Upper lobe of left lung (tissue), 6 donors: ENCODE measurements at regions not wholly inside any gene's neighbourhood (a gene's known extent, or its start where the extent isn't known, plus 50 kb on each side); places are given as distances from the start of the nearest gene placed in this dataset.

Experiments
- ATAC-seq, 2 donors: fragments of 200-7000 bp; cut with Tn5 transposase; one replicate each; pipeline ENCODE4 v1.9.1; 2022; ENCODE audit warnings: mild to moderate bottlenecking in 2 of 2, moderate library complexity in 2 of 2; ENCODE audit not compliant: low FRiP score in 2 of 2
- DNase-seq, 2 donors: peaks; one replicate each; pipeline ENCODE4 v3.0.0-alpha.2; 2019 to 2020
- H3K27ac ChIP-seq, 4 donors: fragments of 200-600 bp; sonication (generic); one replicate each; pipeline ENCODE4 v1.5.1; 2016 to 2019
- H3K27me3 ChIP-seq, 4 donors: fragments of 200-600 bp; sonication (generic); one replicate each; pipeline ENCODE4 v1.5.1; 2017 to 2019
- H3K36me3 ChIP-seq, 4 donors: fragments of 200-600 bp; sonication (generic); one replicate each; pipeline ENCODE4 v1.5.1; 2016 to 2019
- H3K4me1 ChIP-seq, 4 donors: fragments of 200-600 bp; sonication (generic); one replicate each; pipeline ENCODE4 v1.5.1; 2018 to 2019
- H3K4me3 ChIP-seq, 4 donors: fragments of 200-600 bp; sonication (generic); one replicate each; pipeline ENCODE4 v1.5.1; 2017 to 2019; ENCODE audit warnings: mild to moderate bottlenecking in 2 of 4, moderate library complexity in 1 of 4
- H3K9me3 ChIP-seq, 4 donors: fragments of 200-600 bp; sonication (generic); one replicate each; pipeline ENCODE4 v1.5.1; 2018 to 2019
- EP300 ChIP-seq, 4 donors: sonication (generic); formaldehyde crosslinking; IDR thresholded peaks; one replicate each; pipeline ENCODE4 v1.5.1; 2017; ENCODE audit warnings: antibody characterized with exemption in 4 of 4, control low read depth in 2 of 4
- POLR2A ChIP-seq, 4 donors: fragments of 450-650 bp; IDR thresholded peaks; one replicate each; pipeline ENCODE4 v1.5.1; 2016 to 2017; ENCODE audit warnings: antibody characterized with exemption in 4 of 4, mild to moderate bottlenecking in 2 of 4
- POLR2AphosphoS5 ChIP-seq, 2 donors: sonication (generic); formaldehyde crosslinking; IDR thresholded peaks; one replicate each; pipeline ENCODE4 v1.5.1; 2017; ENCODE audit warnings: antibody characterized with exemption in 2 of 2
- WGBS, 2 donors: methylation state at CpG; one replicate each; pipeline ENCODE4 v1.1.5; 2017 to 2018; 5-methylcytosine and 5-hydroxymethylcytosine counted together
- TF ChIP-seq, protein P1 (sequence below), 6 experiments: fragments of 450-650 bp in 4 of 6; fragments of 200-600 bp in 2 of 6; sonication (generic) in 2 of 6; IDR thresholded peaks; one replicate each; pipeline ENCODE4 v1.5.1; 2016 to 2019; ENCODE audit warnings: antibody characterized with exemption in 6 of 6
- donor health status: DM: no; HTN: no; CAD: no; lungs with moderate emphysema.
- donor health status: DM: no; HTN: yes; CAD: no; lungs with severe emphysema.

DNA sequence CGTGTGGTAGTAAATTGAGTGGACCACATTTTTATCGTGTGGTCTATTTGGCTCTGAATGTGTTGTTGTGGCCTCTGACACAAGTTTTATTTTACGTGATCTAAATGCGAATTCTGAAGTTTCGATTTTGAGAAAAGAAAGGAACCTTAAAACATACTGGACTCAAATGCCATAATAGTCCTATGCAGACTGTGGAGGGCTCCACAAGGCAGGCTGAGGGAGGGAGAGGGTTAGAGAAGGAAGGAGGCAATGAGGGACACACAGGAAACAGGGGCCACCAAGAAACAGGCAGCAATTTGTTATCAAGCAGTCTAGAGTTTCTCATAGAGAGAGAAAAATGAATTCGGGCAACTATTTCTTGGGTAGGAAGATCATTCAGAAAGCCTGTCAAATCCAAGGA is 110.4 kb upstream of the SEMA6A start:
- 85 to 95% methylated on average over 6 of the region's 6 CpGs for WGBS, 2 donors
- peaks cover 0 to 3% (median 0%) of the 10 kb centered on the region in 4 donors for H3K4me1 ChIP-seq
- no peaks in the 10 kb centered on the region for H3K36me3 ChIP-seq
- no peak for DNase-seq
- TF ChIP-seq, protein P1, sequence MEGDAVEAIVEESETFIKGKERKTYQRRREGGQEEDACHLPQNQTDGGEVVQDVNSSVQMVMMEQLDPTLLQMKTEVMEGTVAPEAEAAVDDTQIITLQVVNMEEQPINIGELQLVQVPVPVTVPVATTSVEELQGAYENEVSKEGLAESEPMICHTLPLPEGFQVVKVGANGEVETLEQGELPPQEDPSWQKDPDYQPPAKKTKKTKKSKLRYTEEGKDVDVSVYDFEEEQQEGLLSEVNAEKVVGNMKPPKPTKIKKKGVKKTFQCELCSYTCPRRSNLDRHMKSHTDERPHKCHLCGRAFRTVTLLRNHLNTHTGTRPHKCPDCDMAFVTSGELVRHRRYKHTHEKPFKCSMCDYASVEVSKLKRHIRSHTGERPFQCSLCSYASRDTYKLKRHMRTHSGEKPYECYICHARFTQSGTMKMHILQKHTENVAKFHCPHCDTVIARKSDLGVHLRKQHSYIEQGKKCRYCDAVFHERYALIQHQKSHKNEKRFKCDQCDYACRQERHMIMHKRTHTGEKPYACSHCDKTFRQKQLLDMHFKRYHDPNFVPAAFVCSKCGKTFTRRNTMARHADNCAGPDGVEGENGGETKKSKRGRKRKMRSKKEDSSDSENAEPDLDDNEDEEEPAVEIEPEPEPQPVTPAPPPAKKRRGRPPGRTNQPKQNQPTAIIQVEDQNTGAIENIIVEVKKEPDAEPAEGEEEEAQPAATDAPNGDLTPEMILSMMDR (IDR thresholded peaks at IDR 0.05), result no peak
- no peak for TF ChIP-seq POLR2A (IDR thresholded peaks at IDR 0.05)
- no peak for TF ChIP-seq EP300 (IDR thresholded peaks at IDR 0.05)
- no peak overlapping the region for H3K4me3 ChIP-seq
- H3K27me3 ChIP-seq, result no peaks in the 10 kb centered on the region
- ATAC-seq, result no peak
- H3K9me3 ChIP-seq, result no peaks in the 10 kb centered on the region
- no peak overlapping the region for H3K27ac ChIP-seq

DNA sequence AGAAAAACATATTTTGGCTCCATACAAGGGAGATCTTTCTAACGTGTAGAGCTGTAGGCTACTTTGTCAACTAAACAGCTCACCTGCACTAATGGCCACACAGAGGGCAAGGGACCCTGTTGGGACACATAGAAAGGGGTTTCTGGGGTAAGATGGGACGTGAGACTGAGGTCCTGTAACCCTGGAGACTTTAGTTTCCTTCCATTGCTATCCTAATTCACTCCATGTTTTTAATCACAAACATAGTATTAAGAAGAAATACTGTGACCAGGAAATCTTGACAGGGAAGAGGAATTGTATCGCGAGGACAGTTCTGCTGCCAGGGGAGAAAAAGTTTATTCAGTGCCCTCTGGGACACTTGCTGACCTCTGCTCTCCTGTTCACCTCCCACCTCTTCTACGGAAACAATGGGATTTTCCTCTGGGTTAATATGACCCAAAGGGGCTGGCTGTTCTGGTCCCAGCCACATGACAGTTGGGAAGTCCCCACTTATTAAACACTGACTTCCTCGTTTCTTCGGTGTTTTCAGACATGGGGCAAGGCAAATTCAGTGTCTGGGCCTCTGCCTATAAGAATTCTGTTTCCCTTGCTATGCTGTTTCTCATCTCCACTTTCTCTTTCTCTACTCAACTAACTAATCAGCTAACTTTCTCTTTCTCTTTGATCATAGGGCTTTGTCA is 106.9 kb upstream of the SEMA6A start:
- ATAC-seq, result no peak
- Histone ChIP-seq H3K36me3 (no peaks in the 10 kb centered on the region), H3K4me3 (no peak overlapping the region), H3K27ac (peak overlapping the region in 2 of 4 donors; percentile 46 to 48), H3K4me1 (peaks cover 0 to 3% (median 0%) of the 10 kb centered on the region in 4 donors), H3K27me3 (no peaks in the 10 kb centered on the region), H3K9me3 (no peaks in the 10 kb centered on the region)
- no peak for TF ChIP-seq POLR2A (IDR thresholded peaks at IDR 0.05)
- TF ChIP-seq, protein P1 (IDR thresholded peaks at IDR 0.05), result no peak
- no peak for TF ChIP-seq EP300 (IDR thresholded peaks at IDR 0.05)
- TF ChIP-seq POLR2AphosphoS5 (IDR thresholded peaks at IDR 0.05), result no peak
- no peak for DNase-seq
- WGBS, 2 donors, result 58 to 72% methylated on average over 7 of the region's 7 CpGs

DNA sequence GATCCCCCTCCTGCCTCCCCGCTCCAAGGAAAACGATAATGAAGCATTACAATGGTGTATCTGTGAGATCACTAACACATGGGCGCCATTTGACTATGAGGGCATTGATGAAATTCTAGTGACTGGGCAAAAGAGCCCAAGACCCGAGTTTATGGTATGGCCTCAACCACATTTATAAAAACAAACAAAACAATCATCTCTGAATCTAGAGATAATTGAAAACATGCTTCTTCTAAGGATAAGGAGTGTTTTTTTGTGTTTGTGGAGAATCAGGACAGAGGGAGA is 100.9 kb upstream of the SEMA6A start:
- TF ChIP-seq, protein P1 (IDR thresholded peaks at IDR 0.05), result no peak
- TF ChIP-seq POLR2AphosphoS5 (IDR thresholded peaks at IDR 0.05) (no peak), POLR2A (IDR thresholded peaks at IDR 0.05) (no peak), EP300 (IDR thresholded peaks at IDR 0.05) (no peak)
- DNase-seq (no peak), ATAC-seq (no peak)
- 83 to 95% methylated on average over 4 of the region's 4 CpGs for WGBS, 2 donors
- Histone ChIP-seq H3K27me3 (no peaks in the 10 kb centered on the region), H3K27ac (no peak overlapping the region), H3K4me3 (no peak overlapping the region), H3K9me3 (no peaks in the 10 kb centered on the region), H3K4me1 (no peaks in the 10 kb centered on the region), H3K36me3 (no peaks in the 10 kb centered on the region)

- Histone ChIP-seq H3K9me3 (no peaks in the 10 kb centered on the region), H3K27me3 (no peaks in the 10 kb centered on the region), H3K27ac (no peak overlapping the region), H3K4me3 (no peak overlapping the region), H3K36me3 (no peaks in the 10 kb centered on the region), H3K4me1 (peaks cover 0 to 2% (median 0%) of the 10 kb centered on the region in 4 donors)
- TF ChIP-seq POLR2AphosphoS5 (IDR thresholded peaks at IDR 0.05) (no peak), POLR2A (IDR thresholded peaks at IDR 0.05) (no peak), EP300 (IDR thresholded peaks at IDR 0.05) (no peak)
- TF ChIP-seq, protein P1 (IDR thresholded peaks at IDR 0.05), result no peak
- ATAC-seq (no peak), DNase-seq (no peak)
- 72 to 75% methylated on average over 6 of the region's 6 CpGs for WGBS, 2 donors
Measured at GRCh38 chr5:116674881-116675625, 100.4 kb upstream of the SEMA6A start.

DNA sequence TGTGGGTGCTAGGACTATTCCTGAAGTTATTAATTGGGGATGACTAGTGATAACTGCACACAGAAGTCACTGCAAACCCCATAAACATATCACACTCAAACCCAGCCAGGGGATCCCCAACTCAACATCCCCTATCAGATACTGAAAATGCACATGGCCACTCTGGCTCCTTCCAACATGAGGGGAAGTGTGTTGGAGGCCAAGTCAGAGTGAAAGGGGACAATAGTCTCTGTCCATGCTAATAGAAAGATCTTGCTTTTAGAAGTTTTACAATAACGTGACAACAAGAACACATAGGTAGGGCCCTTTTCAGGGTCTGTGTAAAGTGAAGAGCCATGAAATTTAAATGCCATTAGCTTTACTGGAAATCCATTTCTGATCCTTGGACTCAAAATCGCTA is 98.8 kb upstream of the SEMA6A start:
- H3K4me1 ChIP-seq, result peaks cover 0 to 6% (median 0%) of the 10 kb centered on the region in 4 donors
- no peak overlapping the region for H3K4me3 ChIP-seq
- DNase-seq, result no peak
- no peak for TF ChIP-seq POLR2AphosphoS5 (IDR thresholded peaks at IDR 0.05)
- H3K9me3 ChIP-seq, result no peaks in the 10 kb centered on the region
- H3K36me3 ChIP-seq, result no peaks in the 10 kb centered on the region
- 92 to 95% methylated on average over 2 of the region's 2 CpGs for WGBS, 2 donors
- H3K27ac ChIP-seq, result no peak overlapping the region
- no peak for ATAC-seq
- H3K27me3 ChIP-seq, result no peaks in the 10 kb centered on the region
